Fibroblast of skin of back (primary cell): ENCODE measurements at regions not wholly inside any gene's neighbourhood (a gene's known extent, or its start where the extent isn't known, plus 50 kb on each side); places are given as distances from the start of the nearest gene placed in this dataset.
"Not testable (repeated sequence)": the region's sequence is repeated elsewhere in the genome, so short reads cannot be mapped to it uniquely, and the experiment has no call there.

Experiments
- DNase-seq: peaks from one replicate; pipeline ENCODE4 v3.0.0-alpha.2; 2013

- DNase-seq = no peak
Measured at GRCh38 chr21:39080366-39080765, 102.9 kb downstream of the PSMG1 start.

- no peak for DNase-seq
Measured at GRCh38 chr21:39079617-39080016, 103.6 kb downstream of the PSMG1 start.

- no peak for DNase-seq
Measured at GRCh38 chr21:39078322-39079065, 104.8 kb downstream of the PSMG1 start.

GRCh38 chr21:39077876-39078275 lies 105.4 kb downstream of the PSMG1 start:
- no peak for DNase-seq

GRCh38 chr21:39074508-39074907 lies 108.7 kb downstream of the PSMG1 start:
- DNase-seq = no peak

- DNase-seq = no peak
Measured at GRCh38 chr21:39073717-39074116, 109.5 kb downstream of the PSMG1 start.

- DNase-seq = no peak
Measured at GRCh38 chr21:39073063-39073462, 110.2 kb downstream of the PSMG1 start.

- no peak for DNase-seq
Measured at GRCh38 chr21:39072468-39072867, 110.8 kb downstream of the PSMG1 start.

- DNase-seq = peak; percentile 80
Measured at GRCh38 chr21:39071623-39072214, 111.5 kb downstream of the PSMG1 start.

- not testable (repeated sequence) for DNase-seq
Measured at GRCh38 chr21:39069856-39070255, 113.4 kb downstream of the PSMG1 start.

GRCh38 chr21:39066829-39067780 lies 116.1 kb downstream of the PSMG1 start:
- DNase-seq = peak; percentile 4

GRCh38 chr21:39065917-39066316 lies 117.3 kb downstream of the PSMG1 start:
- DNase-seq = no peak

GRCh38 chr21:39064325-39065012 lies 118.8 kb downstream of the PSMG1 start:
- no peak for DNase-seq

GRCh38 chr21:39063517-39063916 lies 119.7 kb downstream of the PSMG1 start:
- DNase-seq = no peak

- no peak for DNase-seq
Measured at GRCh38 chr21:39062196-39062595, 121.1 kb downstream of the PSMG1 start.

GRCh38 chr21:39061766-39062165 lies 121.5 kb downstream of the PSMG1 start:
- no peak for DNase-seq

- DNase-seq = no peak
Measured at GRCh38 chr21:39060485-39061083, 122.7 kb downstream of the PSMG1 start.

- no peak for DNase-seq
Measured at GRCh38 chr21:39057121-39057520, 126.1 kb downstream of the PSMG1 start.

GRCh38 chr21:39056636-39057035 lies 126.6 kb downstream of the PSMG1 start:
- DNase-seq = no peak

GRCh38 chr21:39055167-39055767 lies 128.0 kb downstream of the PSMG1 start:
- no peak for DNase-seq

- DNase-seq = no peak
Measured at GRCh38 chr21:39054066-39054465, 129.2 kb downstream of the PSMG1 start.

- no peak for DNase-seq
Measured at GRCh38 chr21:39053126-39053525, 130.1 kb downstream of the PSMG1 start.
